ENCODE measurements at regions not wholly inside any gene's neighbourhood (a gene's known extent, or its start where the extent isn't known, plus 50 kb on each side); places are given as distances from the start of the nearest gene placed in this dataset.

GRCh38 chr5:104326966-104327365, 764.4 kb upstream of the NUDT12 start:
- DNase-seq (ENCODE audit: low read depth) = no peak

- DNase-seq (ENCODE audit: low read depth) = no peak
These were observed 762.8 kb upstream of the NUDT12 start for GRCh38 chr5:104325356-104325755.

- DNase-seq (ENCODE audit: low read depth) = peak; percentile 2
These were observed 754.1 kb upstream of the NUDT12 start for GRCh38 chr5:104316676-104317075.

- DNase-seq (ENCODE audit: low read depth) = no peak
These were observed 749.9 kb upstream of the NUDT12 start for GRCh38 chr5:104312481-104312880.

GRCh38 chr5:104305602-104306001, 743.0 kb upstream of the NUDT12 start:
- DNase-seq (ENCODE audit: low read depth) = no peak

- no peak for DNase-seq (ENCODE audit: low read depth)
These were observed 737.6 kb upstream of the NUDT12 start for GRCh38 chr5:104299998-104300706.

- no peak for DNase-seq (ENCODE audit: low read depth)
These were observed 735.9 kb upstream of the NUDT12 start for GRCh38 chr5:104298518-104298917.

GRCh38 chr5:104297076-104297475, 734.5 kb upstream of the NUDT12 start:
- DNase-seq (ENCODE audit: low read depth) = peak; percentile 2

- no peak for DNase-seq (ENCODE audit: low read depth)
These were observed 733.4 kb upstream of the NUDT12 start for GRCh38 chr5:104295991-104296390.

- DNase-seq (ENCODE audit: low read depth) = no peak
These were observed 720.5 kb upstream of the NUDT12 start for GRCh38 chr5:104283136-104283535.

- no peak for DNase-seq (ENCODE audit: low read depth)
These were observed 711.1 kb upstream of the NUDT12 start for GRCh38 chr5:104273725-104274124.

- no peak for DNase-seq (ENCODE audit: low read depth)
These were observed 704.9 kb upstream of the NUDT12 start for GRCh38 chr5:104267320-104268015.

GRCh38 chr5:104266161-104266560, 703.6 kb upstream of the NUDT12 start:
- peak; percentile 9 for DNase-seq (ENCODE audit: low read depth)

GRCh38 chr5:104265531-104266140, 703.0 kb upstream of the NUDT12 start:
- no peak for DNase-seq (ENCODE audit: low read depth)

GRCh38 chr5:104247260-104247659, 684.7 kb upstream of the NUDT12 start:
- DNase-seq (ENCODE audit: low read depth) = no peak

GRCh38 chr5:104241046-104241445, 678.5 kb upstream of the NUDT12 start:
- DNase-seq (ENCODE audit: low read depth) = peak; percentile 11

GRCh38 chr5:104237586-104237985, 675.0 kb upstream of the NUDT12 start:
- no peak for DNase-seq (ENCODE audit: low read depth)

GRCh38 chr5:104223885-104224773, 661.5 kb upstream of the NUDT12 start:
- no peak for DNase-seq (ENCODE audit: low read depth)

- DNase-seq (ENCODE audit: low read depth) = no peak
These were observed 655.6 kb upstream of the NUDT12 start for GRCh38 chr5:104218200-104218599.

- no peak for DNase-seq (ENCODE audit: low read depth)
These were observed 650.6 kb upstream of the NUDT12 start for GRCh38 chr5:104213216-104213615.

- no peak for DNase-seq (ENCODE audit: low read depth)
These were observed 637.2 kb upstream of the NUDT12 start for GRCh38 chr5:104199771-104200170.

GRCh38 chr5:104198156-104198555, 635.6 kb upstream of the NUDT12 start:
- no peak for DNase-seq (ENCODE audit: low read depth)

Data from stromal cell of bone marrow (primary cell).